ENCODE measurements at regions not wholly inside any gene's neighbourhood (a gene's known extent, or its start where the extent isn't known, plus 50 kb on each side); places are given as distances from the start of the nearest gene placed in this dataset.

GRCh38 chr11:127202105-127202504 lies 201.5 kb upstream of the KIRREL3 start:
- Histone ChIP-seq H3K18ac (ENCODE audit: low read depth, low read length) (no peak overlapping the region), H2AK9ac (replicated peaks; ENCODE audit: low read depth, low read length, poor library complexity) (no peak overlapping the region), H3K23ac (ENCODE audit: low read depth, low read length) (no peak overlapping the region), H2AFZ (replicated peaks; ENCODE audit: low read length, poor library complexity) (no peak overlapping the region), H3K79me1 (ENCODE audit: low read depth in 1 of 2, low read length in 2 of 2) (no peaks in the 10 kb centered on the region), H4K20me1 (ENCODE audit: insufficient read depth, low read length) (no peaks in the 10 kb centered on the region), H4K8ac (ENCODE audit: low read depth in 2 of 2, low read length in 2 of 2) (no peak overlapping the region), H2BK15ac (ENCODE audit: low read depth, low read length) (no peak overlapping the region), H3K9me1 (ENCODE audit: insufficient read depth, low read length) (no peaks in the 10 kb centered on the region), H3K4me2 (ENCODE audit: low read depth, low read length) (no peak overlapping the region), H3K14ac (replicated peaks; ENCODE audit: low read depth, low read length) (no peak overlapping the region), H2BK120ac (ENCODE audit: low read depth, low read length) (no peak overlapping the region), H3K4me1 (ENCODE audit: control insufficient read depth, insufficient read depth, low read length) (no peaks in the 10 kb centered on the region), H3K27me3 (ENCODE audit: control insufficient read depth, insufficient read depth, low read length) (no peaks in the 10 kb centered on the region), H2BK5ac (ENCODE audit: low read depth, low read length, poor library complexity, severe bottlenecking) (no peak overlapping the region), H2AK5ac (ENCODE audit: low read depth, low read length) (no peak overlapping the region), H3K56ac (ENCODE audit: extremely low read depth, insufficient read depth, low read length) (no peak overlapping the region), H3K9ac (ENCODE audit: low read depth, low read length) (no peak overlapping the region), H2BK20ac (ENCODE audit: low read depth, low read length) (no peak overlapping the region), H4K5ac (ENCODE audit: low read depth, low read length) (no peak overlapping the region), H3K4ac (ENCODE audit: low read depth, low read length) (no peak overlapping the region), H4K91ac (ENCODE audit: insufficient read depth, low read depth, low read length) (no peak overlapping the region), H3K36me3 (ENCODE audit: control insufficient read depth, insufficient read depth, low read length) (no peaks in the 10 kb centered on the region), H3K27ac (ENCODE audit: insufficient read depth, low read length) (no peak overlapping the region), H3K9me3 (ENCODE audit: control insufficient read depth, insufficient read depth, low read length) (no peaks in the 10 kb centered on the region; the same call in 1 of the 2 replicates), H3K4me3 (ENCODE audit: insufficient read depth, low read depth, low read length) (no peak overlapping the region)
- intact Hi-C loops (cut with micrococcal nuclease): no loop called here
- DNase-seq (no peak), ATAC-seq (ENCODE audit: low read depth) (no peak)
- dilution Hi-C loops (cut with HindIII; ENCODE audit: low sequenced_read_pairs, unreplicated experiment): no loop called here
- in situ Hi-C loops (cut with MboI; ENCODE audit: low sequenced_read_pairs): no loop called here
- ChIA-PET CTCF (no interaction called here), POLR2A (ENCODE audit: unreplicated experiment) (no interaction called here)
- TF ChIP-seq CHD1 (IDR thresholded peaks at IDR 0.05; ENCODE audit: low read depth, low read length) (no peak), MAFK (IDR thresholded peaks at IDR 0.05; ENCODE audit: low read depth, low read length) (no peak), MAZ (IDR thresholded peaks at IDR 0.05; ENCODE audit: borderline replicate concordance, low read depth, low read length) (no peak), RFX5 (IDR thresholded peaks at IDR 0.05; ENCODE audit: low read depth, low read length) (no peak), BHLHE40 (IDR thresholded peaks at IDR 0.05; ENCODE audit: low read depth, low read length) (no peak), CEBPB (IDR thresholded peaks at IDR 0.05; ENCODE audit: low read depth, low read length) (no peak), POLR2A (IDR thresholded peaks at IDR 0.05; ENCODE audit: low read depth, low read length) (no peak), RAD21 (IDR thresholded peaks at IDR 0.05; ENCODE audit: low read length) (no peak), NFE2L2 (IDR thresholded peaks at IDR 0.05; ENCODE audit: low read depth, low read length) (no peak), USF2 (IDR thresholded peaks at IDR 0.05; ENCODE audit: low read depth, low read length) (no peak), MXI1 (IDR thresholded peaks at IDR 0.05; ENCODE audit: borderline replicate concordance, low read depth, low read length) (no peak), CTCF (conservative IDR thresholded peaks at IDR 0.05; ENCODE audit: low read depth, low read length) (no peak), SMC3 (IDR thresholded peaks at IDR 0.05; ENCODE audit: low read depth, low read length) (no peak), RCOR1 (IDR thresholded peaks at IDR 0.05; ENCODE audit: insufficient replicate concordance, low read length) (no peak), FOS (IDR thresholded peaks at IDR 0.05; ENCODE audit: low read depth, low read length) (no peak)
- TF ChIP-seq, protein P1, sequence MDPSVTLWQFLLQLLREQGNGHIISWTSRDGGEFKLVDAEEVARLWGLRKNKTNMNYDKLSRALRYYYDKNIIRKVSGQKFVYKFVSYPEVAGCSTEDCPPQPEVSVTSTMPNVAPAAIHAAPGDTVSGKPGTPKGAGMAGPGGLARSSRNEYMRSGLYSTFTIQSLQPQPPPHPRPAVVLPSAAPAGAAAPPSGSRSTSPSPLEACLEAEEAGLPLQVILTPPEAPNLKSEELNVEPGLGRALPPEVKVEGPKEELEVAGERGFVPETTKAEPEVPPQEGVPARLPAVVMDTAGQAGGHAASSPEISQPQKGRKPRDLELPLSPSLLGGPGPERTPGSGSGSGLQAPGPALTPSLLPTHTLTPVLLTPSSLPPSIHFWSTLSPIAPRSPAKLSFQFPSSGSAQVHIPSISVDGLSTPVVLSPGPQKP (IDR thresholded peaks at IDR 0.05; ENCODE audit: borderline replicate concordance, low read depth, low read length): no peak
- BruUV-seq (replicated peaks): no TSS peak
